Smooth muscle cell (in vitro differentiated cells): ENCODE measurements at regions not wholly inside any gene's neighbourhood (a gene's known extent, or its start where the extent isn't known, plus 50 kb on each side); places are given as distances from the start of the nearest gene placed in this dataset.
"Not testable (repeated sequence)": the region's sequence is repeated elsewhere in the genome, so short reads cannot be mapped to it uniquely, and the experiment has no call there.

ENCODE experiments used
- DNase-seq: peaks from one replicate; lab custom pipeline; 2025; ENCODE audit not compliant: unreplicated experiment; lab: John Stamatoyannopoulos, UW
- H2AFZ ChIP-seq: fragments of 200-600 bp; sonication (generic); 2 replicates; pipeline ENCODE4 v1.6.0; 2016; ENCODE audit warnings: antibody characterized with exemption, low read depth, mild to moderate bottlenecking
- H3F3A ChIP-seq: fragments of 200-600 bp; sonication (generic); 2 replicates; pipeline ENCODE4 v1.6.0; 2017; ENCODE audit warnings: antibody characterized with exemption, low read depth
- H3K27ac ChIP-seq: fragments of 200-600 bp; sonication (generic); 2 replicates; pipeline ENCODE4 v1.5.1; 2016; ENCODE audit warnings: low read depth, mild to moderate bottlenecking
- H3K27me3 ChIP-seq: fragments of 200-600 bp; sonication (generic); 2 replicates; pipeline ENCODE4 v1.6.1; 2016; ENCODE audit warnings: low read depth, mild to moderate bottlenecking
- H3K36me3 ChIP-seq: fragments of 200-600 bp; sonication (generic); 2 replicates; pipeline ENCODE4 v1.5.1; 2016; ENCODE audit warnings: low read depth
- H3K4me1 ChIP-seq: fragments of 200-600 bp; sonication (generic); 2 replicates; pipeline ENCODE4 v1.5.1; 2016; ENCODE audit warnings: low read depth
- H3K4me2 ChIP-seq: fragments of 200-600 bp; sonication (generic); 2 replicates; pipeline ENCODE4 v1.6.0; 2016; ENCODE audit warnings: mild to moderate bottlenecking
- H3K4me3 ChIP-seq: fragments of 200-600 bp; sonication (generic); 2 replicates; pipeline ENCODE4 v1.5.1; 2016; ENCODE audit warnings: mild to moderate bottlenecking
- H3K79me2 ChIP-seq: fragments of 200-600 bp; sonication (generic); 2 replicates; pipeline ENCODE4 v1.6.0; 2016; ENCODE audit warnings: low read depth, mild to moderate bottlenecking
- H3K9ac ChIP-seq: fragments of 200-600 bp; sonication (generic); 2 replicates; pipeline ENCODE4 v1.6.0; 2016; ENCODE audit warnings: low read depth
- H3K9me3 ChIP-seq: fragments of 200-600 bp; sonication (generic); replicated peaks from 2 replicates; pipeline ENCODE4 v1.5.1; 2016; ENCODE audit warnings: low read depth
- H4K20me1 ChIP-seq: fragments of 200-600 bp; sonication (generic); 2 replicates; pipeline ENCODE4 v1.6.0; 2016; ENCODE audit warnings: low read depth
- WGBS: methylation state at CpG from one replicate; pipeline ENCODE4 v1.1.7; 2016; ENCODE audit warnings: low lambda C conversion rate; 5-methylcytosine and 5-hydroxymethylcytosine counted together

GRCh38 chr1:206362994-206363393, 107.3 kb upstream of the IKBKE start:
- not testable (repeated sequence) for H3K4me3 ChIP-seq, H3K4me2 ChIP-seq, H4K20me1 ChIP-seq, H3K36me3 ChIP-seq, H3F3A ChIP-seq, H2AFZ ChIP-seq, DNase-seq, H3K27me3 ChIP-seq, H3K27ac ChIP-seq, H3K9me3 ChIP-seq, H3K9ac ChIP-seq, H3K4me1 ChIP-seq, H3K79me2 ChIP-seq
- 100% methylated on average over 2 of the region's 3 CpGs for WGBS

DNA sequence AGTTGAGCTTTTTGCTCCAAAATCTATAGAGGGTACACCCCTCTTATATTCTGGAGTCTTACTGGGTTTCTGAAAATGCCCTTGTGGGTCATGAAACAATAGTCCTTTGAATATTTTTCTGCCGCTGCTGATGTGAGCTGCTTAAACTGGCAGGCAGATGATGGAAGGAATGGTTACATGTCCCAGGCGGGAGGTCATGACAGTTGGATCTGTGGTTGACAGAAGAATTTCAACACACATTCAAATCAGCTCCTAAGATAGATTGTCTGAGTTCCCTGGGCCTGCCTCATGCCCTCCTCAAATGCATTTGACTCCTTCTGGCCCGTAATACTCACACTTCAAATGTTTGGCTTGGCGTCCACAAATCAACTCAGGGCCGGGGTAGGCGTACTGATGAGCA, 105.0 kb upstream of the IKBKE start:
- not testable (repeated sequence) for DNase-seq
- WGBS, result 76% methylated on average over 6 of the region's 6 CpGs

DNA sequence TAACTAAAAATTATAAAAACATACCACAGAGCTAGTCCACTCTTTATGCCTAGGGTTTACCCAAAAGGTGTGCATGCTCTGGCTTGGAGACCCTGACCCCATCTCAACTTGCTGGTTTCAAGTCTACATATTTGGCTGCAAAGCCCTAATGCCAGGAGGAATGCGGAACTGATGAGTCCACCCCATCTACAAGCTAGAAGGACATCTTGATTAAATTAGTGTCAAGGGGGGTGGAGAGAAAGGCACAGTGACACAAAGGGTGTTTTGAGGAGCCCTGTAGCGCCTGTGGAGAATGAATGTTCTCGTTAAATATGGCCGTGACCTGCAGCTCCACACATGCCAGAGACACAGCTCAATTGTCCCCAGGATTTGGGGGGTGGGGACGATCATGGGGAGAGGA, 104.1 kb upstream of the IKBKE start:
- not testable (repeated sequence) for H2AFZ ChIP-seq, H3K9me3 ChIP-seq, H3F3A ChIP-seq, H3K4me2 ChIP-seq, H3K4me1 ChIP-seq, DNase-seq, H3K9ac ChIP-seq, H4K20me1 ChIP-seq, H3K27me3 ChIP-seq, H3K4me3 ChIP-seq, H3K36me3 ChIP-seq, H3K27ac ChIP-seq, H3K79me2 ChIP-seq
- whole genome bisulfite sequencing, result 84% methylated on average over 4 of the region's 5 CpGs

More for the DNA sequence above, 105.0 kb upstream of the IKBKE start:
- not testable (repeated sequence) for H3F3A ChIP-seq, H3K27ac ChIP-seq, H4K20me1 ChIP-seq, H3K27me3 ChIP-seq, H3K36me3 ChIP-seq, H3K4me3 ChIP-seq, H3K9ac ChIP-seq, H3K4me2 ChIP-seq, H3K9me3 ChIP-seq, H2AFZ ChIP-seq, H3K79me2 ChIP-seq, H3K4me1 ChIP-seq

GRCh38 chr1:206366772-206367171, 103.5 kb upstream of the IKBKE start:
- H3F3A ChIP-seq, H3K9me3 ChIP-seq, H3K4me2 ChIP-seq, H3K4me1 ChIP-seq, H3K79me2 ChIP-seq, H2AFZ ChIP-seq, H3K4me3 ChIP-seq, H3K36me3 ChIP-seq, H3K27me3 ChIP-seq, DNase-seq, H4K20me1 ChIP-seq, H3K9ac ChIP-seq, H3K27ac ChIP-seq: not testable (repeated sequence)
- WGBS, result no CpG with 5 or more reads among the region's 1 CpG

GRCh38 chr1:206367955-206368622, 102.2 kb upstream of the IKBKE start:
- H3K9me3 ChIP-seq, H2AFZ ChIP-seq, H3K79me2 ChIP-seq, H3K27me3 ChIP-seq, H3F3A ChIP-seq, H3K4me1 ChIP-seq, H3K4me2 ChIP-seq, H4K20me1 ChIP-seq, H3K27ac ChIP-seq, H3K4me3 ChIP-seq, H3K9ac ChIP-seq, DNase-seq, H3K36me3 ChIP-seq: not testable (repeated sequence)
- WGBS, result 94% methylated on average over 3 of the region's 6 CpGs

- not testable (repeated sequence) for H3K27me3 ChIP-seq, H3K9ac ChIP-seq, H3K36me3 ChIP-seq, H3F3A ChIP-seq, H3K4me2 ChIP-seq, H3K79me2 ChIP-seq, H3K27ac ChIP-seq, H2AFZ ChIP-seq, DNase-seq, H4K20me1 ChIP-seq, H3K9me3 ChIP-seq, H3K4me3 ChIP-seq, H3K4me1 ChIP-seq
- WGBS, result no CpG with 5 or more reads among the region's 5 CpGs
Observed at GRCh38 chr1:206374725-206375124, 95.6 kb upstream of the IKBKE start.

GRCh38 chr1:206375552-206375951, 94.7 kb upstream of the IKBKE start:
- H3K4me3 ChIP-seq, H3K4me2 ChIP-seq, H3K27ac ChIP-seq, H3K4me1 ChIP-seq, H3K36me3 ChIP-seq, H3F3A ChIP-seq, H4K20me1 ChIP-seq, DNase-seq, H3K79me2 ChIP-seq, H3K9me3 ChIP-seq, H3K27me3 ChIP-seq, H3K9ac ChIP-seq, H2AFZ ChIP-seq: not testable (repeated sequence)
- 27% methylated on average over 3 of the region's 3 CpGs for WGBS

DNA sequence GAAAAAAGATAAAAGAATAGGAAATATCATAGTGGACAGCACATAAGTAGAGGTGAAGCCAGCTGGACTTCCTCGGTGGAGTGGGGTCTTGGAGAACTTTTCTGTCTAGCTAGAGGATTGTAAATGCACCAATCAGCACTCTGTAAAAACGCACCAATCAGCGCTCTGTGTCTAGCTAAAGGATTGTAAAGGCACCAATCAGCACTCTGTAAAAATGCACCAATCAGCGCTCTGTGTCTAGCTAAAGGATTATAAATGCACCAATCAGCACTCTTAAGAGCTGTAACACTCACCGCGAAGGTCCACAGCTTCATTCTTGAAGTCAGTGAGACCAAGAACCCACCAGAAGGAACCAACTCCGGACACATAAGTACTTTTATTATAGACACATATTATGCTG, 91.8 kb upstream of the IKBKE start:
- over 99% methylated on average over 7 of the region's 7 CpGs for WGBS
- H3K4me3 ChIP-seq, H3F3A ChIP-seq, H3K36me3 ChIP-seq, DNase-seq, H3K4me2 ChIP-seq, H3K9me3 ChIP-seq, H3K27me3 ChIP-seq, H3K4me1 ChIP-seq, H3K27ac ChIP-seq, H2AFZ ChIP-seq, H4K20me1 ChIP-seq, H3K9ac ChIP-seq, H3K79me2 ChIP-seq: not testable (repeated sequence)

- not testable (repeated sequence) for H3K4me1 ChIP-seq, H3K9me3 ChIP-seq, H3K9ac ChIP-seq, H4K20me1 ChIP-seq, H3K27ac ChIP-seq, H3K4me3 ChIP-seq, H3K36me3 ChIP-seq, H3K27me3 ChIP-seq, H3K4me2 ChIP-seq, H3K79me2 ChIP-seq, DNase-seq, H2AFZ ChIP-seq, H3F3A ChIP-seq
- WGBS, result no CpG with 5 or more reads among the region's 1 CpG
Observed at GRCh38 chr1:206379245-206379644, 91.0 kb upstream of the IKBKE start.
